GM12878 (cell line): ENCODE measurements at regions not wholly inside any gene's neighbourhood (a gene's known extent, or its start where the extent isn't known, plus 50 kb on each side); places are given as distances from the start of the nearest gene placed in this dataset.
A peak's percentile ranks its signal among the peaks of the same experiment; 100 is the strongest.

Experiments
- ATAC-seq: fragments of 200-7000 bp; cut with Tn5 transposase; 3 replicates; pipeline ENCODE4 v1.9.1; 2020; ENCODE audit warnings: mild to moderate bottlenecking, moderate library complexity
- BruUV-seq: library from RNA; stranded (reverse); fragments of 400-500 nt; replicated peaks from 2 replicates; lab custom pipeline; 2021; lab: Mats Ljungman, UMichigan
- CTCF ChIA-PET: fragments of 300-600 bp; sonication (Branson Sonifier 250); formaldehyde crosslinking; extraction: SDS; loops from one replicate; lab custom pipeline; 2021; ENCODE audit warnings: inconsistent platforms; lab: Yijun Ruan, JAX
- POLR2A ChIA-PET: fragments of 350-600 bp; formaldehyde crosslinking; extraction: SDS; loops from one replicate; lab custom pipeline; 2021; ENCODE audit warnings: inconsistent platforms; lab: Charles Lee
- RAD21 ChIA-PET: fragments of 300-600 bp; sonication (Branson Sonifier 250); formaldehyde crosslinking; loops from one replicate; lab custom pipeline; 2023; ENCODE audit warnings: antibody characterized with exemption; ENCODE audit not compliant: unreplicated experiment; lab: Charles Lee
- SMC1A ChIA-PET: fragments of 300-600 bp; sonication (Branson Sonifier 250); formaldehyde crosslinking; loops from one replicate; lab custom pipeline; 2023; ENCODE audit not compliant: unreplicated experiment, uncharacterized antibody; lab: Charles Lee
- DNase-seq: peaks from one replicate; pipeline ENCODE4 v3.0.0-alpha.2; 2011; ENCODE audit warnings: low read depth, low spot score
- FAIRE-seq: peaks from 3 replicates; lab custom pipeline; 2011; peaks lifted over from hg19 to GRCh38; lab: Jason Lieb, UNC
- H2AFZ ChIP-seq: 2 replicates; pipeline ENCODE4 v1.6.0; 2011; ENCODE audit warnings: low read depth, low read length, control low read depth; ENCODE audit not compliant: control insufficient read depth
- H3K27ac ChIP-seq: 2 replicates; pipeline ENCODE4 v1.5.1; 2011; ENCODE audit warnings: control low read depth; ENCODE audit not compliant: control insufficient read depth, insufficient read depth
- H3K27me3 ChIP-seq, 2 experiments: replicated peaks in 1 of 2; 2 replicates each; pipeline versions ENCODE4 v1.6.0 to v1.6.1; 2011; ENCODE audit warnings: low read length in 1 of 2; ENCODE audit not compliant: control insufficient read depth in 2 of 2, insufficient read depth in 2 of 2
- H3K36me3 ChIP-seq, 2 experiments: 2 replicates each; pipeline ENCODE4 v1.5.1; 2011; ENCODE audit warnings: low read length in 1 of 2; ENCODE audit not compliant: control insufficient read depth in 2 of 2, insufficient read depth in 2 of 2
- H3K4me1 ChIP-seq: 2 replicates; pipeline ENCODE4 v1.6.1; 2011; ENCODE audit warnings: mild to moderate bottlenecking, low read length, moderate library complexity, mixed read lengths; ENCODE audit not compliant: control insufficient read depth, insufficient read depth
- H3K4me2 ChIP-seq: 2 replicates; pipeline ENCODE4 v1.6.0; 2011; ENCODE audit warnings: control low read depth; ENCODE audit not compliant: control insufficient read depth, insufficient read depth
- H3K4me3 ChIP-seq: fragments of 200-600 bp; sonication (generic); 2 replicates; pipeline ENCODE4 v1.5.1; 2016
- H3K79me2 ChIP-seq: 2 replicates; pipeline ENCODE4 v1.6.0; 2011; ENCODE audit warnings: low read length; ENCODE audit not compliant: control insufficient read depth, insufficient read depth
- H3K9ac ChIP-seq: 2 replicates; pipeline ENCODE4 v1.8.0; 2011; ENCODE audit warnings: low read length, control low read depth, mixed read lengths; ENCODE audit not compliant: control insufficient read depth, insufficient read depth
- H3K9me3 ChIP-seq: replicated peaks from 3 replicates; pipeline ENCODE4 v1.5.1; 2011; ENCODE audit warnings: mild to moderate bottlenecking, low read length; ENCODE audit not compliant: control insufficient read depth, insufficient read depth
- H4K20me1 ChIP-seq: 2 replicates; pipeline ENCODE4 v1.6.0; 2011; ENCODE audit not compliant: control insufficient read depth, insufficient read depth
- IKZF2 ChIP-seq, 2 experiments: fragments of 450-650 bp; IDR thresholded peaks; 2 replicates each; pipeline ENCODE4 v1.6.1; 2017; ENCODE audit warnings: mild to moderate bottlenecking in 2 of 2, moderate library complexity in 2 of 2
- IRF5 ChIP-seq: fragments of 450-650 bp; IDR thresholded peaks from 2 replicates; pipeline ENCODE4 v1.6.1; 2017; ENCODE audit warnings: borderline replicate concordance
- KDM1A ChIP-seq: fragments of 200-600 bp; sonication (generic); IDR thresholded peaks from 2 replicates; pipeline ENCODE4 v1.6.1; 2016; ENCODE audit warnings: borderline replicate concordance
- PAX8 ChIP-seq: fragments of 450-650 bp; IDR thresholded peaks from 2 replicates; pipeline ENCODE4 v1.6.1; 2017; ENCODE audit warnings: mild to moderate bottlenecking, moderate library complexity
- SIN3A ChIP-seq: IDR thresholded peaks from 2 replicates; pipeline ENCODE4 v1.6.1; 2012; ENCODE audit warnings: low read depth, low read length, improper control_type of control experiment
- WGBS: methylation state at CpG from one replicate; pipeline ENCODE4 v1.1.6; 2016; ENCODE audit warnings: low lambda C conversion rate; ENCODE audit not compliant: insufficient replicate concordance, insufficient coverage; ENCODE audit errors: missing lambda C conversion rate; 5-methylcytosine and 5-hydroxymethylcytosine counted together
- in situ Hi-C: fragments of 300-500 bp; cut with MboI; formaldehyde crosslinking; loops from 9 replicates; pipeline ENCODE4 v1.14.3; 2018; ENCODE audit warnings: mixed read lengths
- intact Hi-C: fragments of 100-400 bp; cut with micrococcal nuclease; formaldehyde crosslinking; loops from one replicate; pipeline ENCODE4 v1.14.2; 2022; ENCODE audit not compliant: unreplicated experiment
- TF ChIP-seq, protein P1 (sequence below): IDR thresholded peaks from 2 replicates; pipeline ENCODE4 v1.6.1; 2012; ENCODE audit warnings: low read length, inconsistent platforms
- TF ChIP-seq, protein P2 (sequence below): IDR thresholded peaks from 2 replicates; pipeline ENCODE4 v1.6.1; 2012; ENCODE audit warnings: low read depth, low read length, improper control_type of control experiment

GRCh38 chr6:21918041-21918440 lies 324.5 kb downstream of the SOX4 start:
- CTCF ChIA-PET, result interaction anchor here (0.6 kb wide), 2 partner anchors 215 to 303 kb away, joined by 3 read pairs; no protein-coding TSS in a partner anchor
- no peaks in the 10 kb centered on the region for H3K4me1 ChIP-seq
- BruUV-seq, result no TSS peak
- H3K27ac ChIP-seq, result no peak overlapping the region
- no peak overlapping the region for H3K4me3 ChIP-seq
- H3K79me2 ChIP-seq, result no peaks in the 10 kb centered on the region
- no peak overlapping the region for H3K9ac ChIP-seq
- no peaks in the 10 kb centered on the region for H4K20me1 ChIP-seq
- H3K9me3 ChIP-seq, result no peaks in the 10 kb centered on the region; the same call in 2 of the 3 replicates
- RAD21 ChIA-PET, result no interaction called here
- H3K4me2 ChIP-seq, result no peak overlapping the region
- H3K36me3 ChIP-seq, result no peaks in the 10 kb centered on the region
- H2AFZ ChIP-seq, result peak overlapping the region; percentile 21
- ATAC-seq (no peak), FAIRE-seq (no peak), DNase-seq (no peak)
- TF ChIP-seq IRF5 (no peak), KDM1A (no peak), SIN3A (no peak), IKZF2 (IDR thresholded peaks at IDR 0.05) (no peak), PAX8 (no peak)
- TF ChIP-seq, protein P1, sequence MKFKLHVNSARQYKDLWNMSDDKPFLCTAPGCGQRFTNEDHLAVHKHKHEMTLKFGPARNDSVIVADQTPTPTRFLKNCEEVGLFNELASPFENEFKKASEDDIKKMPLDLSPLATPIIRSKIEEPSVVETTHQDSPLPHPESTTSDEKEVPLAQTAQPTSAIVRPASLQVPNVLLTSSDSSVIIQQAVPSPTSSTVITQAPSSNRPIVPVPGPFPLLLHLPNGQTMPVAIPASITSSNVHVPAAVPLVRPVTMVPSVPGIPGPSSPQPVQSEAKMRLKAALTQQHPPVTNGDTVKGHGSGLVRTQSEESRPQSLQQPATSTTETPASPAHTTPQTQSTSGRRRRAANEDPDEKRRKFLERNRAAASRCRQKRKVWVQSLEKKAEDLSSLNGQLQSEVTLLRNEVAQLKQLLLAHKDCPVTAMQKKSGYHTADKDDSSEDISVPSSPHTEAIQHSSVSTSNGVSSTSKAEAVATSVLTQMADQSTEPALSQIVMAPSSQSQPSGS, result no peak
- TF ChIP-seq, protein P2, sequence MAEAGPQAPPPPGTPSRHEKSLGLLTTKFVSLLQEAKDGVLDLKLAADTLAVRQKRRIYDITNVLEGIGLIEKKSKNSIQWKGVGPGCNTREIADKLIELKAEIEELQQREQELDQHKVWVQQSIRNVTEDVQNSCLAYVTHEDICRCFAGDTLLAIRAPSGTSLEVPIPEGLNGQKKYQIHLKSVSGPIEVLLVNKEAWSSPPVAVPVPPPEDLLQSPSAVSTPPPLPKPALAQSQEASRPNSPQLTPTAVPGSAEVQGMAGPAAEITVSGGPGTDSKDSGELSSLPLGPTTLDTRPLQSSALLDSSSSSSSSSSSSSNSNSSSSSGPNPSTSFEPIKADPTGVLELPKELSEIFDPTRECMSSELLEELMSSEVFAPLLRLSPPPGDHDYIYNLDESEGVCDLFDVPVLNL, result no peak
- H3K27me3 ChIP-seq, result no peaks in the 10 kb centered on the region
- in situ Hi-C loops, result no loop called here
- POLR2A ChIA-PET, result interaction anchor here (0.6 kb wide), 1 partner anchor 960 kb away, joined by 6 read pairs; no protein-coding TSS in a partner anchor
- WGBS, result 51% methylated on average over 7 of the region's 7 CpGs
- SMC1A ChIA-PET, result interaction anchor here (1.0 to 1.8 kb wide), 2 partner anchors 10 to 1354 kb away, joined by 5 read pairs; no protein-coding TSS in a partner anchor
- intact Hi-C loops, result no loop called here
